C1 segment of cervical spinal cord (tissue), 14 donors: ENCODE measurements at regions not wholly inside any gene's neighbourhood (a gene's known extent, or its start where the extent isn't known, plus 50 kb on each side); places are given as distances from the start of the nearest gene placed in this dataset.

Experiments used
- DNase-seq, 14 donors: peaks; one replicate each; lab custom pipeline; 2025; lab: John Stamatoyannopoulos, UW

GRCh38 chr13:94968757-94969086 is 256.4 kb upstream of the SOX21 start:
- no peak for DNase-seq

- DNase-seq = peak in 9 of 14 donors; percentile 37 to 81 (median 68)
Observed at GRCh38 chr13:94968040-94968756, 255.9 kb upstream of the SOX21 start.

DNA sequence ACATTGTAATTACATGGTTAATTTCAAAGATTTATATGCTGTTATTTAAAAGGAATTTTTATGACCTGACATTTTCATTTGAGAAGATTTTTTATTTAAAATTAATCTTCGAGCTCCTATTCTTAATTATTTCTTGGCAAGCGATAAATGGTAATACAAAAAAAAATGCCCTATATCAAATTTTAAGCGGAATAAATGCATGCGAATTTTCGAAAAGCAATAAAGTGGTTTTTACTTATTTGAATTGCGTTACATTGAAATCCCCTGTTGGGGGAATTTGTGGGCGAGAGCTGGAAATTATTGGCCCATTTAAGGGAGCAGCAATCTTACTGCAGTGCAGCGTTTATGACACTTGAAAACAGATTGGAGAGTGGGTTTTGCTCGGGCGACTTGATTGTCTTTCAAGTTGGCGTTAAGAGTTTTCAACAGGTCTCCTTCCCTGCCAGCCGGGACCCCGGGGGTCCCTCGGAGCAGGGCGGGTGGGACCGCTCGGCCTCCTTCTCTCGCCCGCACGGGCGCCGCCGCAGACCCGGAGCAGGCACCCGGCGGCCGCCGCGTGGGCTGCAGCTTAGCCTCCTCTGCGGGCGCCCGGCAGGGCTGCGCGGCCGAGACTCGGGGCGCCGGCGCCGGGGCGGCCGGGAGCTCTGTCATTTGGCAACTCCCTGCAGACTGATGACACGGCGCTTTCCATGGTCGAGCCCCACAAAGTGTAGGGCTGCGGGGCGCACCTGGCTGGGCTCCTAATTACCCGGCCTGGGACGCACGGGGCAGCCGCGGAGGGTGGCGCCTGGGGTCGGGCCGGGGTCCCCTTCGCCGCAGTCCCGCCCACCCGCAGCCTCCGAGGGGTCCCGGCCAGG is 255.1 kb upstream of the SOX21 start:
- DNase-seq = peak in 6 of 14 donors; percentile 27 to 77 (median 56)

- DNase-seq = no peak
Observed at GRCh38 chr13:94966422-94966955, 254.1 kb upstream of the SOX21 start.

- peak in 4 of 14 donors; percentile 12 to 57 (median 28) for DNase-seq
Observed at GRCh38 chr13:94959626-94960025, 247.3 kb upstream of the SOX21 start.

- DNase-seq = peak in 8 of 14 donors; percentile 10 to 35 (median 20)
Observed at GRCh38 chr13:94956417-94957110, 244.2 kb upstream of the SOX21 start.

GRCh38 chr13:94952787-94953186 is 240.4 kb upstream of the SOX21 start:
- no peak for DNase-seq

GRCh38 chr13:94950303-94950702 is 238.0 kb upstream of the SOX21 start:
- peak in 2 of 14 donors; percentile 2 to 4 for DNase-seq

- DNase-seq = peak in 3 of 14 donors; percentile 17 to 33 (median 32)
Observed at GRCh38 chr13:94947965-94948371, 235.6 kb upstream of the SOX21 start.

DNA sequence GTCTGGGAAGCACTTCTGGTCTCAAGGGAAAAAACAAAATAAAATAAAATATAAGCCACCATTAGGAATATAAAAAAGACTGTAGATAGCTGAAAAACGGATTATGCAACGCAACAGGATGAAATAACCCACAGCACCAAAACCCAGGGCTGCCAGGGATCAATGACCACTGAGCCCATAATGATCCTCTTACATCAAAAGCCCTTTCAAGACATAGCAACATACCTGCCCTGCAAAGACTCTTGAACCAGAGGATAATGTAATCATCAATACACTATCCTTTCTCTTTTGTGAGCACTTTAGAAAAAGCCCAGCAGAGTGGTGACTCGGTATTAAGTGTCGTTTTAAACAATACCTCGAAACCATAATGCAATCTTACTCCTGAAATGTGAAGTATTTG is 235.0 kb upstream of the SOX21 start:
- DNase-seq = no peak

DNA sequence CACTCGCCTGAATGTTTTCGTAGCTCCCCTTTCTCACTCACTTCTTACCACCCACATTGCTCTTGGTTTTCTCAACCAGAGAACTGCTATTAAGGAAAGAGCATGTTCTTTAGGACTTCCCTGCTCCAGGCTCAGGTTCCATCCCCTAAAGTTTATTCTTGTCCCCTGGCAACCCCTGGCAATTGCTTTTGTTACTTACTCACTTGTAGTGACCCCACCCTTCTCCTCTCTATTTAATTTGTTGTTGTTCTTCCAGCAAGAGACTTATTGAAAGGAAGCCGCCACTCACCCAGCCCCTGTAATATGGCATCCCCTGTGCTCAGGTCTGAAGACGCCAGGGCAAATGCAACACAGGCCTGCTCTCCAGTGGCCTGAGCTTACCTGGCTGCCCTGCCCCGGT is 233.7 kb upstream of the SOX21 start:
- DNase-seq = no peak

- DNase-seq = no peak
Observed at GRCh38 chr13:94938124-94938523, 225.8 kb upstream of the SOX21 start.

DNA sequence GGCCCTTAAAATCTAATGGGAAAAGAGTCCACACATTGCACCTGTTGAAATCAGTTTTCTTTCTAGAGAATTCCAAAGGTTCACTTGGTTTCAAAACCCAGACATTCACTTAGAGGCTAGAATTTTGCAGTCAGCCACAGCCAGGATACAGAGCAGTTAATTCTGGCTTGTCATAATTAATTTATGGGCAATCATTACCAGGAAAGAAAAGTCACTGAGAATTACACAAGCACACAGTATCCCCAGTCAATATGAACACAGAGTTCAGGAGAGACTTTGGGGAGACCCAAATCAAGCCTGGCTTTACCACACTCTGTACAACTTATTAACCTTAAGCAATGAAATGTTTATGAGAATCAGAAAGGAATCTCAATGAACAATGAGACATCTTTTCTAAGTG is 224.3 kb upstream of the SOX21 start:
- no peak for DNase-seq

DNA sequence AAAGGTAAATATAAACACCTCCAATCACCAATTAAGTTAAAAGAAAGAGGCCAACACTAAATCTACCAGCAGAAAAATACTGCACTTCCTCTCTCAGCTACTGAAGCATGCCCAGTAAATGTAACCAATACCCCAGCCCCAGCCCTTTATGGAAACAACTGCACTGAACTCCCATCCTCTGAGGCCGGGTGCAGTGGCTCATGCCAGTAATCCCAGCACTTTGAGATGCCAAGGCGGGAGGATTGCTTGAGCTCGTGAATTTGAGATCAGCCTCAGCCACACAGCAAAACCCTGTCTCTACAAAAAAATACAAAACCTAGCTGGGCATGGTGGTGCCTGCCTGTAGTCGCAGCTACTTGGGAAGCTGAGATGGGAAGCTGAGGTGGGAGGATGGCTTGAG is 221.6 kb upstream of the SOX21 start:
- DNase-seq = no peak

- no peak for DNase-seq
Observed at GRCh38 chr13:94933230-94933751, 220.9 kb upstream of the SOX21 start.

DNA sequence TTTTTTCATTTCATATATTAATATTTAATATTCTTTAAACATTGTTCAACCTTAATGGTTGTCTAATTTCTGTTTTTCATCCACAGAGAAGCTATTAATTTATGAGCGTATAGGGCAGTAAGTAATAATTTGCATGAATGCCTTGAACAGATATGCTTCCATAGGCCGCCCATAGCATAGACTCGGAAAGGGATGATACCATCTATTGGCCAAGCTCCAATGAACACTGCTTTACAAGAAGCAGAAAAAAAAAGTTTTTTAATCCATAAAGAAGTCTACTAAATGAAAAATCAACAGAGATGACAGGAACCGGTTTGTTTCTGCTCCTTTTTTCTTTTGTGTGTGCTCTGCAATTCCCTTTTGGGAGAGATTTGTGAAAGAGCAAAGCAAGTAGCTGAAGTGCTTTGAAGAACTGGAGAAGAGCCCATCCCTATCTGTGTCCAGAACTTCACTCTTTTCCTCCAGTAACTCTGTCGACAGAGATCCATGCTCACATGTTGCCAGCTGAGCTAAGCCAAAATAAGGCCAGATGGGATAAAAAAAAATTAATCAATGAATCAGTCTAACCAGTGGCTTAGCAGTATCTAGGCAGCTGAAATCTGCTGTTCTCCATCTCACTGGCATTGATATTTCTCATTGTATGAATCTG is 215.9 kb upstream of the SOX21 start:
- no peak for DNase-seq

- no peak for DNase-seq
Observed at GRCh38 chr13:94925263-94925662, 212.9 kb upstream of the SOX21 start.

- DNase-seq = no peak
Observed at GRCh38 chr13:94921181-94921580, 208.8 kb upstream of the SOX21 start.

GRCh38 chr13:94920578-94920977 is 208.2 kb upstream of the SOX21 start:
- no peak for DNase-seq

DNA sequence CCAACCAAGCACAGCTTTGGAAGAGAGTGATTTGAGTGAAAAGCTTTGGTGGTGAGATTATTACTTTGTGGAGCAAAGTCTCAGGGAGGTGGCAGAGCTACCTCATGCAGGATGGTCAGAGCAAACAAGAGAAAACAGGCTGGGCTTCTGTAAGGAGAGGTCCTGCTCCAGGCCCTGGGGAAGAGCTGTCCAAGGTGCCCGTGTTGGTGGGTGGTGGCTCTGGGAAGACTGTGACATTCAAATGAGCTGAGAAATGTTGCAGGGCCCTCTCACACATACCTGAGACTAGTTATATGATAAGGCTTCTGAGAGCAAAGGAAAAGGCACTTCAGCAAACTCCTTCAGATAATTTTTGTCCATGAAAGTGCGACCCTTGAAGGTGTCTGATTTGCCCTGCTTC is 205.5 kb upstream of the SOX21 start:
- no peak for DNase-seq

DNA sequence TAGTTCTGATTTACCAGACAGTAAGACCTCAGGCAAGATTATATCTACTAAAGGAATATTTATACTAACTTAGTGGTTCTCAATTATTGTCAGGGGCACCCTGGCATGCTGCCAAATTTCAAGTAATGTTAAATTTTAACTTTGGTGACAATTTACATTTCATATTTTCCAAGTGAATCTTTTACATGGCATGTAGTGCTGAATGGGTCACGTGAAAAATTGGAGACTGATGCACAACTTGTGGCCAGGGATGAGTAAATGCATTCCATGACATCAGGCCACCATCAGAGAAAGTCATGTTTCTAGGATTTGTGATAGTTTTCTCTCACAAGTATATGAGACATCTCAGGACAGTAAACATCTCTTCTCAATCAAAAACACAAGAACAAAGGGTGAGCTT is 202.6 kb upstream of the SOX21 start:
- no peak for DNase-seq
